Stimulated activated CD4-positive, alpha-beta T cell treated with anti-CD3 and anti-CD28 coated beads, Interleukin-1b, Interleukin-23, amount 100 ng/mL, for 24 hours (primary cell): ENCODE measurements at regions not wholly inside any gene's neighbourhood (a gene's known extent, or its start where the extent isn't known, plus 50 kb on each side); places are given as distances from the start of the nearest gene placed in this dataset.

Experiments used
- DNase-seq, 4 experiments: peaks; one replicate each; pipeline ENCODE4 v3.0.0-alpha.2; 2020; ENCODE audit warnings: low read depth in 4 of 4, low spot score in 1 of 4

DNA sequence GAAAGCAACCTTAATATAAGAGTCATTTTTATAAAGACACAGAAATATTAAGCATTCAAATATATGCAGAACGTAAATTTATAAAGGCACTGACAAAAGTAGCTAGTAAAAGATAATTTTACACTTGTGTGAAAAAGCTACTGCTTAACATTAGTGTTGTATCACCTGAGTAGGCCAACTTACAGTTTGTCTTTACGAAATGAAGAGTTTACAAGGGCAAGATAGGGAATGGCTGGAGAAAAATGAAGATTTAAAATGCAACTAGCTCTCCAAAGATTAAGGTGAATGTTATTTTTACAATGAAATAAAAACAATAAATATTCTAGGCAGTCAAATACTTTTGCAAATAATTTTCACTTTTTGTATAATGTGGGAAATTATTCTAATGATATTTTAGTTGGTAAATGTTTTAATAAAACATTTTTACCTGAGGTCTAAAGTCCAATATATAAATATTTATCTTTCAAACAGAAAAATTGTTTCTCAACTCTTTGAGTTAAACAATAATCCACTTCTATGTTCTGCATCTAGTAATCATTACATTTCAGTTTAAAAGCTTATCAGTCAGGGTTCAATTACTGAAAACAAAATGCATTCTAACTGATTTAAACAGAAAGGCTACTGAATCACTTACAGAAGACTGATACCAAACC is 382.6 kb downstream of the IPMK start:
- DNase-seq = no peak

DNA sequence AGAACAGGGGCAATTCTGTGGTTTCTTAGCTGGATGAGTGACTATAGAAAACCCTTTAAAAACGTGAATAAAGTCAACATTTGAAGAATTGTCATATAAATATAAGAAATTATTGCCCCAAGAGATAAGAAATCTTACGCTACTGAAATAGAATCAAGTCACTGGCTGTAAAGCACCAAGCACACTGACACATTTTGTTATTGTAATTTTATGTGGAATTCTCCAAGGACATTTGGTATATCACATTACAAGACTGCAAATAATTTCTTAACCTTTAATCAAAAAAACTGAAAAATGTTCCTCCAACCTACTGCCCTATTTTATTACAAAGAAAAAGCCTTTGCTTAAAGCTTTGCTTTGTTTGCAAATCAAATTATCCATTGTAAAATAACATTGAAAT is 383.3 kb downstream of the IPMK start:
- DNase-seq = no peak

DNA sequence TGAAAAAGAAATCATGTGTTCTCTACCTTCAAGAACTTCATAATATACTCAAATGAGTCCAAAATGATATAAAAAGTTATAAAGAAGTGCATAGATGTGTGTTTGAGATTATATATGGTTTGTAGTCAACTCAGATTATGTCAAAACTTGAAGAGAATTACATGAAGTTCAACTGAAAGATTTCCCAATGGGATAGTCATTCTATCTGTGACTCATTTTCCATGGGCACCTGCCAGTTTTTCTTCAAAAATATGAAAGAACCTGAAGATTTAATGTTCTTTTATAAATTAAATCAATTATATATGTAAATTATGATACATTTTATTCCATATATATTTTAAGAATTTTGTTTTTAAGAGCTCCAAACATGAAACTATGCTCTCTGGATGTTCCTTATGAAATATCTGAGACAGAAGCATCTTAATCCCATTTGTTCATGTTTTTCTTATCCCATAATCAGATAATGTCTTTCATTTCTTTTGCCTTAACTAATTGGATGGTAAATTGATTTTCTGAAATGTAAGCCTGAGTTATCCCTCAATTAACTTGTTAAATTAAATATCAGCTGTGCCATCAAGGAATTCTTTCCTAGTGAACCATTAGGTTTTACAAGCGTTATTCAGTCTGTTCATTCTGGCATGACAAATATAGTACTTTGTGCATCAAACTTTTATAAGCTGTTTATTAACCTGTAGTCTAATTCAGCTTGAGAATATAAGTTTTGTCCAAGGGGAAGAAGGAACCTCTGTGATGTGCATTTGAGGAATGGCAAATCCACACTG is 387.1 kb downstream of the IPMK start:
- no peak for DNase-seq

DNA sequence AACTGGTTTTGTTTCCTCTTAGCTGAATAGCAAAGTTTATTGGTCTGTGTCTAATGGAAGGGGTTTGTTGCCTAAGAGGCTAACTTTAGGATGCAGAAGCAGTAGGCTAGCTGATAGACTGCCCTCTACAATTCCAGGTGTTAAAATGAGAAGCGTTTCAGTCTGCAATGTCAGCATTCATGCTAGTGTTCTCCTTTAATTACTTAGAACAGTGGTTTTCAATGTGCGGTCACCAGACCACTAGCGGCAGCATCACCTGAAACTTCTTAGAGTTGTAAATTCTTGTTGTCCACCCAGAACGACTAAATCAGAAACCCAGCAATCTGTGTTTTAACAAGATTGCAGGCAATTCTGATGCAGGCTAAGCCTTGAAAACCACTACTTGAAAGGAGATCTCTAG is 392.9 kb downstream of the IPMK start:
- no peak for DNase-seq

DNA sequence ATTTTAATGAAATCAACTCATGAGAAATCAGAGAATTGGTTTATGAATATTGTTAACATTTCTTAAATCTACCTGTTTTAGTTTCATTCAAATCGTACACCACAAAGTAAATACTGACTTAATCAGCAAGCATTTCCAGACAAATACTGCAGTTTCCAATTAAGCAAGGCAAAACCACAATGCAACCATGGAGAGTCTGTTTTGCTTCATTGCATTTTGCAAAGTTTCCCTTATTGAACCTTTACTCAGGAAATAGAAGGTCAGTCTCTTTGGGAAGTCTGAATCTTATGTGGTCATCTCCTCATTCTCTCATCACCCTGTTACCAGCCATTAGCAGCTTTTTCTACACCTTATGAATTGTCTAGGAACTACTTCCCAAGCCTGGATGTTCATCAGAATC is 400.5 kb downstream of the IPMK start:
- no peak for DNase-seq

DNA sequence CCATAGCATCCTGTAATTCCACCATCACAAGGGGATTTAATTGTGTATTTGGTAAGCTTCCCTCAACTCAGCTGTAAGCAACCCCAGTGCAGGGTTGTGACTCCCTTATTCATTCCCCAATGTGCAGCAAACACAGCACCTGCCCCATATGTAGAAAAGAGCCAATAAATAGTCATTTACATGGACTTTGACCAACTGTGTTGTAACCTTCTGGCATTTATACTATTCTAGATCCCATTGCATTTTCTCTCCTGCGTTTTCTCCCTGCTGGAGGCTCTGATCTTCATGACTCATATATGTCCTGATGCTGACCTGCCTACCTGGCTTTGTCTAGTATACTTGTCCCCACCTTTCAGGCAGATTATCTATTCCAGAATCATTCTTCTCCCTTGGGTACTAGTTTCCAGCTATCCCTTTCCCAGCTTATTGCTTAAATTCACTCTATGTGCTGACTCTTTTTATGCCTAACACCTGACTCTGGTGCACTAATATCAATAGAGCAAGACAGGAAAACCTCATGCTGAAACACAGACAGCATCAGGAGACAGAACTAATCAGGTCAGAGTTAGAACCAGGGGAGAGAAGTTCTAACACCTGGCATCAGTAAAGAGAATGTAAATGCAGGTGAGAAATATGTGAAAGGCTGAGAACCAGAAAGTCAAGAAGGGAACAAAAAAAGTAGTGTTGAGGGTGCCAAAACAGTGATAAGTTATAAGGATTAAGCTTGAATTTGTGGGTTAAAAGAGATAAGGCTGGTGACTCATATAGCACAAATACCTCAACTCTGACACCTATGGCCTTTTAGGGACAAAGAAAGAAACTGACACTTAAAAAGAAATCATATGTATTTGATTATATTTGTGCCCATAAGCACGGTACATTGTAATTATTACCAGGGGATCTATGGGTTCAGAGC is 402.7 kb downstream of the IPMK start:
- no peak for DNase-seq

DNA sequence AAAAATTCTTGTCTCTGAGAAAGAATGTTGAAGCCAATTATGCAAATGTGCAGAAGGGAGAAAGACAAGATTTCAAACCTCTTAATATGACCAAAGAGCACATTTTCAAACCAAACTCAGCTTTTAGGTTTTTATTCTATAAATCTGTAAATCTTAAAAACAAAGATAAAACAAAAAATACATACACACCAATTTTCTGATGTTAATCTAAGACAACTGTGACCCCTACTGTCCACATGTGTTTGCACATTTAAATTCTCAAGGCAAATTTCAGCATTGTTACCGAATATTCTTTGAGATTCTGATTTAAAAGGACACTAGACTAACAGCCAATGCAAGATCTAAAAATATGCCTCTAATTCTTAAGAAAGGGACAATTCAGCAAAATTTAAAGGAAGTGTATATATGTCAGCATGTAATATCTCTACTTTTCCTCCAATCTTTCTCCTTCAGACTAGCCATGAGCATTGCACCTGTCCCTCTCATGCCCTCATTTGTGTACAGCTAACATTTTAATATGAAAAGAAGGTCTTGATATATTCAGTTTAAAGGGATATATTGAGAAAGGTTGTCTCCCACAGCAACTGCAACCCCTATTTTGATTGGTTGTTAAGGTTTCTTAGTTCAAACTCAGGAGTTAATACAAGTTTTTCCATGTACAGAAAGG is 417.9 kb downstream of the IPMK start:
- DNase-seq = no peak

DNA sequence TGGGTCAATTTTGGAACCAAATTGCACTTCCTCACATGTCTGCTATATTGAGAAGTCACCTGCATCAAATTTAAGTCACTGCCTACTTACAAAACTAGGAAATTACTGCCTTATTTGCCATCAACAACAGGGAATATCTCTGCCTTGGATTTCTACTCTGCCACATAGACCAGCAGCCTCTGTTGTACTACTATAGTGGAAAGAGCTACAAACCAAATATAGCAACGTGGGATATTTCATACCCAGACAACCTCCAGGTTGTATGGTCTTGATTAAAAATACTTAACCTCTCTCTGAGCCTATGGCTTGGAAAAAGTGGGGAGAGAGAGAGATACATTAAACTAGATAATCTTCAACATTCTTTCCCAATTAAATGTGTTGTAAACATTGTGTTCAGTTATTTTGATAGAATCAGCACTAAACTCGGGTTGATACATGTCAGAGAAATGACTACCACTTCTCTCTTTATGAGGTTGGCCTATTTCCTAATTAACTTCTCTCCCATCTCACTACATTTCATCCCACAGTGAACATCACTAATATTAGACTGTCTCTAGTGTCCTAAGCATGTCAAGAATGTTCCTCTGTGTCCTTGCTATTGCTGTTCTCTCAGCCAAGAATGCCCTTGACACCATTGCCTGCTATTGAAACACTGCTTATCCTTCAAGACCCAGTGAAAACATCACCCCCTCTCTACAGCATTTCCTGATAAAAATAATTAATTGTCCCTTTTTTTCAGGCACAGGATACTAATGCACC is 421.2 kb downstream of the IPMK start:
- no peak for DNase-seq

DNA sequence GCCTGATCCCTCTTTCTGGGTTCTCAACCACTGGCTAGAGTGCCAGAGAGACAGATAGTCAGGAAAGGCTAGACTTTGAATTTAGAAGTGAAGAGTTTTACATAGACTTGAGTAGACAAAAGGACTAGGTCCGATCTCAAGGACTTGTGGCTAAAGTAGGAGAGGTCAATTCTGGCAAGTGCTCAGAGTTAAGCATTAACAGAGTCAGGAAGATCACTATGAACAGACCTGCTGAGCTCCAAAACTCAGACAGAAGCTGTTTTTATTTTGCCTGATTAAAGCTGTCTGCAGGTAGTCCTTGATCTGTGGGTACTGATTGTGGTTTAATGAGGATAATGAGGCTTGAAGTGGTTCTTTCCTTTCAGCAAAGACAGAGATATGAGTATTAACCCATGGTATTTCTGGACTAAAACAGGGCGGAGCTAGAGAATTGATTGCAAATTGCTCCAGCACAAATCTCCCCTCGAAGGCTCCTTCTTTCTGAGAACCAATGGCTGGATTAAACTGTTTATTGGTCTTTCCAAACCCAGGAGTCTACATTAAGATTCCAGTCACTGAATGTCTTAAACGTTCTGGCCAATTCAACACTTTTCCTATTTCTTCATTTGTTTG is 423.2 kb downstream of the IPMK start:
- DNase-seq = no peak

DNA sequence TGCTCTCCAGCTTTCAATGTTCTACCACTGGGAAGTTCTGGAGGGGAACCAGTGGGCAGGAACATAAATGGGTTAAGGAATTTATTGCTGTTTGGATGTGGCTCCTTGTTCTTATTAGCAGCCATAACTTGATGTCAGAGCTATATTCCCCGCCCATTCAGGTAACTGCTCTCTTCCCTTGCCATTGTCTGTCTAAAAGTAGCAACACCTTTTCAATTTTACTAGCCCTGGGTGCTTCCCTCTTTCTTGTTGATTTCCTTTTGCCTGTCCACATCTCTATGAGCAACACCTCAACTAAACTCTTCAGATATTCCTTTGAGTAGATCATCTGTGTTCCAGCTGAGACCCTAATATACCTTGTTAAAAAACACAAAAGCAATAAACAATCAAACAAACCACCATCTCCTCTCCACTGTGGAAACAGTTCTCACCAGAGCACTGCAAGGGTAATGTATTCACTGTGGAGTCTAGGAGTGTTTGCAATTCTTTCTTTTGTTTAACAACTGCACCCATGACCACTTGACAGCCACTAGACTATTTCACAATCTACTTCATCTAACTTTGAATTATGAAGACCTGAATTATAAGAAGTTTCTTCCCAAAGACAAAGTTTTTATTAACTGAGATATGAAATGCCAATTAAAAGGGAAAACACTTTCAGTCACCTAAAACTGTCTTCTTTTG is 436.7 kb downstream of the IPMK start:
- no peak for DNase-seq

DNA sequence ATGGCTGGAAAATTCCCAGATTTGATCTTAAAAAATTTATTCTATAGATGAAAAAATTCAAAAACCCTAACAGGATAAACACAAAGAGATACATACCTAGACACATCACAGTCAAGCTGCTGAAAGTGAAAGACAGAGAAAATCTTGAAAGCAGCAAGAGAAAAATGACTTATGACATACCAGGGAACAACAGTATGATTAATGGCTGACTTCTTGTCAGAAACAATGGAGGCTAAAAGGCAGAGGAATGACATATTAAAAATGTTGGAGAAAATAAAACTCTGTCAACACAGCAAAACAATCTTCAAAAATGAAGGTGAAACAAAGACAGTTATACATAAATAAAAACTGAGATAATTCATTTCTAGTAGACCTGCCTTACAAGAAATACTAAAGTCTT is 442.7 kb downstream of the IPMK start:
- no peak for DNase-seq

DNA sequence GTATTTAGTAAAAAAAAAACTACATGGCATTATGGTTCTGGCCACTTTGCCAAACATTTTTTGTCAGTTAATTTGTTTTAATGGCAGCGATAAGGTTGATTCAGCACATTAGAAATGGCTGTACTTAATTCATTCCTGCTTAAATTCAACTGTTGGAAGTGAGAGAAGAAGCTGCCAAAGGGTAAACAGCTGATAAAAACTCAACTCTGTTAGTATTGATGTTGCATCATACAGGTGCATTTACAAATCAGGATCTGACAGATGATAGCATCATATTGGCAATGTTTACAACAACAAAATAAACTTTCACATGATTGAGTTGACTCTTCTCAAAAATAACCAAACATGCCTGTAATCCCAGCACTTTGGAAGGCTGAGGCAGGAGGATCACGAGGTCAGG is 444.3 kb downstream of the IPMK start:
- DNase-seq = no peak

DNA sequence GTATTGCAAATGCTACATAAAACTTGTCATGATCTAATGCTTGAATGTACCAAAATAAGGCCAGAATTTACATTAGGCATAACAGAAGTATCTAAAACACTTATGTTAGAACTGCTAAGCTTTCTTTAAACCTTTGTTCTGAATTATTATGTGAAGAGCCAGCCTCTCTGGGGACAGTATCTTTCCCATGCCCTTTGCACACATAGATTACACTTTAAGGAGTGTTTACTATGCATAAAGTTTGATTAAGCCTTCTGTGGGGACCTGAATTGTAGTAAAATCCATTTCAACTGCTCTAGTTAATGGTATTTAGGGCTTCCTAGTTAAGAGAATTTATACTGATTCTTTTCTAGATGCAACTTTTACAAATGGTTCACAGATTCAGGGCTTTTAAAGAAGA is 444.7 kb downstream of the IPMK start:
- no peak for DNase-seq

DNA sequence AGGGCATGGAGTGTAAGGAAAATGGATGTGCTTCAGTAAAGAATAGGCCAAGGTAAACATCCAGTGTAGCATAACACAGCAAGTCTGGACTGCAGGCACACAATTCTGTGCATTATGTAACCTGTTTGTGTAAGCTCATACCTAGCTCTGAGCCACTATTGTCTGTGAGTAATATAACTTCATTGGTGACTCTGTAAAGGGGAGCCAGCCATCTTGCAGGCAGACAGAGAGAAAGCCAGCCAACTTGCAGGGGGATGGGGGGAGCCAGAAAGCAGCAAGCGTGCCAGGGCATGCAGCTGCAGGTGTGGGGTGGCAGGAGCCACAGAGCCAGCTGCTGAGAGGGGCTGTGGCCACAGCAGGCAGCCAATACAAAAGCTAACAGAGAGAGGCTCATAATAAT is 449.2 kb downstream of the IPMK start:
- DNase-seq = no peak

DNA sequence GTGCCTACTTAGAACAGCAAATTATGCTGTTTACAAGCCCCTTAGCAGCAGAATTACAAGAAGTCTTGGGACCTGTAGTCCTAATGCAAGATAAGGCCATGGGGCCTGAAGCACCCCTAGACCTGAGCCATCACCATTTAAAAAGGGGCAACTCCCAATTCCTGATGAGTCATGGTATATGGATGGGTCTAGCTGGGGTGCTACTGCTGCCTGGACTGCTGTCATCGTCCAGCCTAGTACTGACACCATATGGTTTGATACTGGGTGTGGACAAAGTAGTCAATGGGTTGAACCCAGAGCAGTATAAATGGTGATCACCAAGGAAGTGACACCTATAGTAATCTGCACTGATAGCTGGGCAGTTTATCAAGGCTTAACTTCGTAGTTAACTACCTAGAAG is 450.0 kb downstream of the IPMK start:
- no peak for DNase-seq

DNA sequence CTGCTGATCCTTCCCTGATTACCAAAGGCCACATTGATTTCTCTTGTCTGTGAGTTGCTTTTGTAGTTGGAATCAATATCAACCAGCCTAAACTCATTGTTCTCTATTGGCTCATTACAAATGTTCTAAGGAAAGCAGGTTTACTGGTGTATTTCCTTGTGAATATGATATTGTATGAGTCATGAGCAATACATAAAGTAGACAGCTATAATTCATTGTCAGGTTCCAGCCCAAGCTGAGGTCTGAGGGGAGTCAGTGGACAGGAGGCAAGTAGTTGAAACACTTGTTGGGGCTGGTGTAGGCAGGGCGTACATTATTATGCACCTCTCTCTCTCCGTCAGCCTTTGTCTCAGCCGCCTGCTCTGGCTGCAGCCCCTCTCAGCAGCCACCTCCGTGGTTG is 451.7 kb downstream of the IPMK start:
- no peak for DNase-seq

DNA sequence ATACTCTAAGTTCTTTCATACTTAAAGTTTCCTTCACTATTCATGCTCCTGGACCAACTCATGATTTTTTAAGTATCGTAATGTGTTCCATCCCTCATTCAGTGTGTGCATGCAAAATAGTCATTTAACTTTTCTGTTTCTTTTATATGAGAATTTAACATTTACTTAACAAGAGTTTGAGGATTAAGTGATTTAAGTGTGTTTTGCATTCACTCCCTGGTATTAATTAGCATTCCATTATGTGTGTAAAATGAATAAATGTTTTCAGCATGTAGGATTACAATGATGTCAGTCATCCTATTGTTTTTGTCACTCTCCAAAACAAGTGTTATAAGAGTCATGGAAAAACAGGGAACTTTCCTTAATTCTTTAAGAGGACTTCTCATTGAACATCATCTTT is 457.7 kb downstream of the IPMK start:
- DNase-seq = no peak

DNA sequence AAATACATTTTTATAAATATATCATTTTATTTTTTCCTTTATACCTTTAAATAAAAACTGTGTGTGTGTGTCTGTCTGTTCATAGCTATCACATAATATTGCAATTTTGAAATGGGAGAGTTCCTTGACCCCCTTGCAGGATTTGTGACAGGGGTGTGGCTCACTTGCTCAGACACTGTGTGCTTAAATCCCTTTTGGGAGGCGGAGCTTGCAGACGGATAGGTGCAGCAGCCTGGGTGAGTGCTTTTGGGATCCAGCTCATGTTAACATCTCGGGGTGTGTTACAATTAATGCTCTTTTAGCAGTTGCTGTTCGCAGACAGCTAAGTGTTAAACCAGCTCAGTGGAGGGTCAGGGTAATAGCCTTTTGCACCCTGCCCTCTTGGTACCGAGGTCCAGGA is 459.8 kb downstream of the IPMK start:
- no peak for DNase-seq

DNA sequence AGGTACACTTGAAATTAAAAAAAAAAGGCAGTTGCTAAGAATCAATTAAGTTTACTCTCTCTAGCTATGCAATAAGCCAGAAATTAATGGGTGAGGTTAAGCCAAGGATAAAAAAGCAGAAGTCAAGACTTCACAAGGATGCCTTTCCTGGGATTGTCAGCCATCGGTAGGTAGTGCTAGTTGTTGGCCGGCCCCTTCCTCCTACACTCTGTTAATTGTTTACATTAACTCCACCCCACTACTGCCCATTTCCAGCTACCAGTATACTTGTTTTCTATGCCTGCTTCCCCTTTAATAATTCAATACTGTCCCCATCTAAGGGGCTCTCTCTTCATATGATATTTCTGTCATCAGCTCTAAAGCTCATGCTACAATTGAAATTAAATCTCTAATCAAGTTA is 461.0 kb downstream of the IPMK start:
- no peak for DNase-seq

DNA sequence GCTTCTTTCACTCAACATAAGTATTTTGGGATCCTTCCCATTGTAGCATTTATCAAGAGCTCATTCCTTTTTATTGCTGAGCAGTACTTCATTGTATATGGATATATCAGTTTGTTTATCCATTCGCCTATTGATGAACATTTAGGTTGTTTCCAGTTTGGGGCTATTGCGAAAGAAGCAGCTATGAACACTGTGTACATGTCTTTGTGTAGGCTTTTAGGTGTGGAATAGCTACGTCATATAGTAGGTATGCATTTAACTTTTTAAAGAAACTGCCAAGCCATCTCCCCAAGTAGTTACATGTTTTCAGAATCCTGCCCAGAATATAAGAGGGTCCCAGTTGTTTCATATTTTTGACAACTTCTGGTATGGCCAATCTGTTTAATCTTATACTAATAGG is 468.1 kb downstream of the IPMK start:
- DNase-seq = no peak
